ENCODE measurements at regions not wholly inside any gene's neighbourhood (a gene's known extent, or its start where the extent isn't known, plus 50 kb on each side); places are given as distances from the start of the nearest gene placed in this dataset.

DNA sequence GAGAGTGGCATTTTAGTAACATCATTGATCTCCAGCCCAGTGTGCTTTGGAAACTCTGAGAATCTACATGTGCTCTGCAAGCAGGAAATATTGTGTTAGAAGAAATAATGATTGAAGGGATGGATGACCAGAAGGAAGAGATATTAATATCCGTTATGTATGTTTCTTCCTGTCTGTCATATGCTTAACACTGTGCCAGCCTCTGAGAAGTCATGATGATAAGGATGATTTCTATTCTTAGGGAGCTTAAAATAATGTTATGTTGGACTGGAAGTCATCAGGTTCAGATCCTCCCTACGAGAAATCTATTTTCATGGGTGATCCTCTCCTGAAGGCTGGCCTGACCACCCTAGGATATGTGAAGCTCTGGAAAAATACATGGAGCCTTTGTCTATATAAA lies 192.4 kb upstream of the GORAB start:
- TF ChIP-seq BRF2 (IDR thresholded peaks at IDR 0.05; ENCODE audit: borderline replicate concordance, insufficient read depth, insufficient read length) (no peak), RBM34 (IDR thresholded peaks at IDR 0.05; ENCODE audit: borderline replicate concordance, insufficient read depth, low read length) (no peak), EZH2 (IDR thresholded peaks at IDR 0.05; ENCODE audit: borderline replicate concordance, low read depth, low read length) (no peak), SIN3A (IDR thresholded peaks at IDR 0.05; ENCODE audit: borderline replicate concordance in 2 of 2, control insufficient read depth in 1 of 2, low read depth in 2 of 2, low read length in 2 of 2) (no peak), FUS (optimal IDR thresholded peaks at IDR 0.05; ENCODE audit: low read depth, low read length) (no peak), GTF2A2 (tag; IDR thresholded peaks at IDR 0.05) (no peak), PHF20 (IDR thresholded peaks at IDR 0.05; ENCODE audit: partially characterized antibody) (no peak), PCBP1 (IDR thresholded peaks at IDR 0.05; ENCODE audit: low read depth, low read length, poor library complexity, severe bottlenecking) (no peak)
- TF ChIP-seq, protein P1, sequence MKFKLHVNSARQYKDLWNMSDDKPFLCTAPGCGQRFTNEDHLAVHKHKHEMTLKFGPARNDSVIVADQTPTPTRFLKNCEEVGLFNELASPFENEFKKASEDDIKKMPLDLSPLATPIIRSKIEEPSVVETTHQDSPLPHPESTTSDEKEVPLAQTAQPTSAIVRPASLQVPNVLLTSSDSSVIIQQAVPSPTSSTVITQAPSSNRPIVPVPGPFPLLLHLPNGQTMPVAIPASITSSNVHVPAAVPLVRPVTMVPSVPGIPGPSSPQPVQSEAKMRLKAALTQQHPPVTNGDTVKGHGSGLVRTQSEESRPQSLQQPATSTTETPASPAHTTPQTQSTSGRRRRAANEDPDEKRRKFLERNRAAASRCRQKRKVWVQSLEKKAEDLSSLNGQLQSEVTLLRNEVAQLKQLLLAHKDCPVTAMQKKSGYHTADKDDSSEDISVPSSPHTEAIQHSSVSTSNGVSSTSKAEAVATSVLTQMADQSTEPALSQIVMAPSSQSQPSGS (CRISPR knock-in tag; IDR thresholded peaks at IDR 0.05), result no peak
